ENCODE measurements at regions not wholly inside any gene's neighbourhood (a gene's known extent, or its start where the extent isn't known, plus 50 kb on each side); places are given as distances from the start of the nearest gene placed in this dataset.

DNA sequence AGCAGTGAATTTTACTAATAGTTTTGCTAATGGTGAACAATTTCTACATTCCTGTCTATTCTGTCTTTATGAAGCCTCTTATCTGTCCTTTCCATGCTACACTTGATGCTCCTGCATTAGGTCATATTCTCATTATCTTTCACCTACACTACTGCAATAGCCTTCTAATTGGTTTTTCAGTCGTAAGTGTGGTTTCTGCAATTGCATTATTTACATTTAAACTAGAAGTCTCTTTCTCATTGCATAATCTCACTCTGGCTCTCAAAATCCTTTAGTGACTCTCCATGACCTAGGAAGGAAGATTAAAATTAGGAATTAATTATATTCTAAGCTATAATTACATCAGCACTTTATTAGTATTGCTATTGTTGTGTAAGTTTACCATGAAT is 686.5 kb downstream of the IGSF11 start:
- peaks cover 14% of the 10 kb centered on the region for H3K9me3 ChIP-seq (replicated peaks)
- H3K4me3 ChIP-seq, result no peak overlapping the region
- H3K27ac ChIP-seq (replicated peaks), result no peak overlapping the region
- intact Hi-C loops (cut with micrococcal nuclease), result no loop called here
- no peaks in the 10 kb centered on the region for H3K36me3 ChIP-seq
- DNase-seq, result no peak
- no peaks in the 10 kb centered on the region for H3K4me1 ChIP-seq
- TF ChIP-seq, protein P1, sequence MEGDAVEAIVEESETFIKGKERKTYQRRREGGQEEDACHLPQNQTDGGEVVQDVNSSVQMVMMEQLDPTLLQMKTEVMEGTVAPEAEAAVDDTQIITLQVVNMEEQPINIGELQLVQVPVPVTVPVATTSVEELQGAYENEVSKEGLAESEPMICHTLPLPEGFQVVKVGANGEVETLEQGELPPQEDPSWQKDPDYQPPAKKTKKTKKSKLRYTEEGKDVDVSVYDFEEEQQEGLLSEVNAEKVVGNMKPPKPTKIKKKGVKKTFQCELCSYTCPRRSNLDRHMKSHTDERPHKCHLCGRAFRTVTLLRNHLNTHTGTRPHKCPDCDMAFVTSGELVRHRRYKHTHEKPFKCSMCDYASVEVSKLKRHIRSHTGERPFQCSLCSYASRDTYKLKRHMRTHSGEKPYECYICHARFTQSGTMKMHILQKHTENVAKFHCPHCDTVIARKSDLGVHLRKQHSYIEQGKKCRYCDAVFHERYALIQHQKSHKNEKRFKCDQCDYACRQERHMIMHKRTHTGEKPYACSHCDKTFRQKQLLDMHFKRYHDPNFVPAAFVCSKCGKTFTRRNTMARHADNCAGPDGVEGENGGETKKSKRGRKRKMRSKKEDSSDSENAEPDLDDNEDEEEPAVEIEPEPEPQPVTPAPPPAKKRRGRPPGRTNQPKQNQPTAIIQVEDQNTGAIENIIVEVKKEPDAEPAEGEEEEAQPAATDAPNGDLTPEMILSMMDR (IDR thresholded peaks at IDR 0.05; ENCODE audit: borderline replicate concordance), result no peak
- H3K27me3 ChIP-seq (ENCODE audit: low read depth), result no peaks in the 10 kb centered on the region

DNA sequence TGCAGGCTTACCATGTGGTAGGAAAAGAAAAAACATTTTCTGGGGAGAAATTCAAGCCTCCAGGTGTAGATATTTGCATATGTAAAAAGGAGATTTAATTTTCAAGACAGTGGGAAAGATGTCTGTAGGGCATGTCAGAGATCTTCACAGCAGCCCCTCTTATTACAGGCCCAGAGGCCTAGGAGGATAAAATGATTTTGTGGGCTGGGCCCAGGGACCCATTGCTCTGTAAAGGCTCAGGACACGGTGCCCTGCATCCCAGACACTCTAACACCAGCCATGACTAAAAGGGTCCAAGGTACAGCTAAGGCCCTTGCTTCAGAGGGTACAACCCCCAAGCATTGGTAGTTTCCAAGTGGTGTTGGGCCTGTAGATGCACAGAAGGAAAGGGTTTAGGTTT is 680.1 kb downstream of the IGSF11 start:
- H3K4me3 ChIP-seq, result no peak overlapping the region
- H3K9me3 ChIP-seq (replicated peaks), result peaks cover 71% of the 10 kb centered on the region
- H3K36me3 ChIP-seq, result no peaks in the 10 kb centered on the region
- no peaks in the 10 kb centered on the region for H3K27me3 ChIP-seq (ENCODE audit: low read depth)
- no peak overlapping the region for H3K27ac ChIP-seq (replicated peaks)
- no peaks in the 10 kb centered on the region for H3K4me1 ChIP-seq
- TF ChIP-seq, protein P1 (IDR thresholded peaks at IDR 0.05; ENCODE audit: borderline replicate concordance), result no peak
- DNase-seq, result no peak
- intact Hi-C loops (cut with micrococcal nuclease), result no loop called here

DNA sequence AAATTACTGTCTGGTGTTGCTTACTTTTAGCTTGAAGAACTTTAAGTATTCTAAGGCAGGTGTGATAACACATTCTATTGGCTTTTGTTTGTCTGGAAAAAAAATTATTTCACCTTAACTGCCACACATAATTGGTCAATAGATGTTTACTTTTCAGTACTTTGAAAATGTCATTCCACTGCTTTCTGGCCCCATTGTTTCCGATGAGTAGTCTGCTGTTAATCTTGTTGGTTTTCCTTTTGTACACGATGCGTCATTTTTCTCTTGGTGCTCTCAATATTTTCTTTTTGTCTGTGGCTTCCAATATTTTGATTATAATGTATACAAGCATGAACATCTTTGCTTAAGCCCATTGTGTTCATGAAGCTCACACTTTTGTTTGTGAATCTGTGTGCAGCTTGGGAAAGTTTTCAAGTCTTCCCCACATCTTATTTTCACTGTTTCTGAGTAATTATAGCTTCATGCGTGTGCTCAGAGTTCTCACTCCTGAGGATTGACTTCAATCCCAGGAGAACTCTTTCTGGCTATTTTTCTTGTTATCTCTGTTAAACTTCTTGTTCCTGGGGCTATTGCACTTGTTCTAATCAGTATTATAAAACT is 664.7 kb downstream of the IGSF11 start:
- Histone ChIP-seq H3K36me3 (no peaks in the 10 kb centered on the region), H3K27me3 (ENCODE audit: low read depth) (no peaks in the 10 kb centered on the region), H3K27ac (replicated peaks) (no peak overlapping the region), H3K9me3 (replicated peaks) (peaks cover 47% of the 10 kb centered on the region), H3K4me1 (no peaks in the 10 kb centered on the region), H3K4me3 (no peak overlapping the region)
- TF ChIP-seq, protein P1 (IDR thresholded peaks at IDR 0.05; ENCODE audit: borderline replicate concordance), result no peak
- DNase-seq, result no peak
- intact Hi-C loops (cut with micrococcal nuclease), result no loop called here

DNA sequence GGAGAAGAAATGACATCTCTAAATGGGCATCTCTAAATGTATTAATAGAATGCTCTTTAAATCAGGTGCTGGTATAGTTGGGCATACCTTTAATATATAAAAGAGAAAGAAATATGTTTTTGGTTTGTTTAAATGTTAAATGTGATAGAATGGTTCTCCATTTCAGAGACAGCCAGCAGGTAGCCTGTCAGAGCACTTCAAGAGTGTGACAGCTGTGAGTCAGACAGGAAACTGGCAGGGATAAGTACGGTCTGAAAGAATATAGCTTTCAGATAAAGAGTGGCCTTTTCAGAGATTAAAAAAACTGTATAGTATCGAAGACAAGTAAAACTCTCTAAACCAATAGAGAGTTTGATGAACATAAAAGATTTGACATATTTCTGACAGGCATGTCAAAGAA is 654.1 kb downstream of the IGSF11 start:
- no peaks in the 10 kb centered on the region for H3K9me3 ChIP-seq (replicated peaks)
- intact Hi-C loops (cut with micrococcal nuclease), result no loop called here

DNA sequence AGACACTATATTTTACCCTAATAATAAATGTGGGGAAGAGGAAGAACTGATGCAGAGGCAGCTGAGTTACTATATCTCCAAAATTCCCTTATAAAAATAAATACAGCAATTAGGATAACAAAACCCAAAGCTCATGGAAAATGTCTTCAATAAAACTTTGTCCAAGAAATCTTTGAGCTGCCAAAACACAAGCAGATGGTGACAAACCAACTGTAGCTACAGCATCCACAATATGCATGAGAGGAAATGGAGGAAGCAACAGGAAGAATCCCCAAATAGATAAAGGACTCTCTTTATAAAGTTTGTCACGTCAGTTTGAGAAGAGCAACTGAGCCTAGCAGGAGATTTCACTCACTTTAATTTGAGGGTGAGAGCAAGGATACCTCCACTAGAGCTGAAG is 638.2 kb downstream of the IGSF11 start:
- DNase-seq, result no peak
- TF ChIP-seq, protein P1 (IDR thresholded peaks at IDR 0.05; ENCODE audit: borderline replicate concordance), result no peak
- intact Hi-C loops (cut with micrococcal nuclease), result no loop called here

More for the DNA sequence above, 654.1 kb downstream of the IGSF11 start:
- DNase-seq, result no peak
- H3K36me3 ChIP-seq, result no peaks in the 10 kb centered on the region
- H3K27me3 ChIP-seq (ENCODE audit: low read depth), result no peaks in the 10 kb centered on the region
- no peak overlapping the region for H3K4me3 ChIP-seq
- TF ChIP-seq, protein P1 (IDR thresholded peaks at IDR 0.05; ENCODE audit: borderline replicate concordance), result no peak
- H3K4me1 ChIP-seq, result no peaks in the 10 kb centered on the region
- no peak overlapping the region for H3K27ac ChIP-seq (replicated peaks)

More for the DNA sequence above, 638.2 kb downstream of the IGSF11 start:
- no peak overlapping the region for H3K27ac ChIP-seq (replicated peaks)
- no peaks in the 10 kb centered on the region for H3K27me3 ChIP-seq (ENCODE audit: low read depth)
- no peak overlapping the region for H3K4me3 ChIP-seq
- H3K36me3 ChIP-seq, result no peaks in the 10 kb centered on the region
- H3K9me3 ChIP-seq (replicated peaks), result no peaks in the 10 kb centered on the region
- H3K4me1 ChIP-seq, result no peaks in the 10 kb centered on the region
